Mammary epithelial cell (primary cell): ENCODE measurements at regions not wholly inside any gene's neighbourhood (a gene's known extent, or its start where the extent isn't known, plus 50 kb on each side); places are given as distances from the start of the nearest gene placed in this dataset.

Source experiments
- EZH2 ChIP-seq: IDR thresholded peaks from 2 replicates; pipeline ENCODE4 v1.6.1; 2012; ENCODE audit warnings: low read length, inconsistent platforms, borderline replicate concordance
- TF ChIP-seq, protein P1 (sequence below), 2 donors: IDR thresholded peaks in 1 of 2; conservative IDR thresholded peaks in 1 of 2; 2 replicates each; pipeline ENCODE4 v1.5.1; 2011 to 2012; ENCODE audit warnings: inconsistent platforms in 2 of 2, low read length in 2 of 2, mild to moderate bottlenecking in 2 of 2, control low read depth in 1 of 2, low read depth in 1 of 2; ENCODE audit not compliant: insufficient read depth in 1 of 2; ENCODE audit errors: extremely low read depth in 1 of 2

DNA sequence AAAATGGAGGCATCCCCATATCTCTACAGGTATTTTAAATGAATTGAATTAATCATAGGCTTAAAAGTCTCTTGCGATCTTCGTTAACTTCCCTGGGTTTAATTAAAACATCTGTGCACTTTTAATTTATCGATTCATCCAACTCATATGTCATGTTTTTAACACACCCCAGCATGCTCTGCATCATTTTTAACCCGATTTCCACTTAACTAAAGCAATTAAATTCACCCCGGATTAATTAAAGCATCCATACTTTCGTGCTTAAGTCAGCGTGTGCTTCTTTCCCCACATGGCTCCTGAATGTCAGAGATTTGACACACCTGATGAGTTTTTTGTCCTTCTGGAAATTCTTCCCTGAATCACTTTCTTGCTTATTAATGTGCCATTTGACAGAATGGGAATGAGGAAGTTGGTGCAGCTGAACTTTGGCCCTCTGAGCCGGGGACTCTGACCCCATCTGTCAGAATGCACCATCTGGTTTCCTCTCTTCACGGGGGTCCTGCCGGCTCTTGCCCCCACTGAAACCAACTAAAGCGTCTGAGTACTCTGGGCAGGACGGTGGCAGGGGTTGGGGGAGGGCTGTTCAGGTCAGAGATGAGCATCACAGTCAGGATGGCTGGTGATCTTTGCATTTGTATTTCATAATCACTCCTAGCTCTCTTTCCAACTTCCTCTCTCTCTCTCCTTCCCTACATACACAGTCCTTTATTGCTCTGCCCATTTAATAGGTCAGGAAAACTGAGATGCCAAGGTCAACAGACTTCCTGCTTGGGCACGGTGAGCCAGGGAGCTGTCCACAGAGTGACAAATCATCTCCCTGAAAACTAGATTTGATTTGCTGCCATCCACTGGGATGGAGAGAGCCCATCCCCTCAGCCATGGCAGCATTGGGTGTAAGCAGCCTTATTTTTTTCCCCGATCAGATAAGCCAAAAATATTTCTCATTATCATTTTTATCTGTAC lies 180.3 kb upstream of the WWC1 start:
- TF ChIP-seq, protein P1, sequence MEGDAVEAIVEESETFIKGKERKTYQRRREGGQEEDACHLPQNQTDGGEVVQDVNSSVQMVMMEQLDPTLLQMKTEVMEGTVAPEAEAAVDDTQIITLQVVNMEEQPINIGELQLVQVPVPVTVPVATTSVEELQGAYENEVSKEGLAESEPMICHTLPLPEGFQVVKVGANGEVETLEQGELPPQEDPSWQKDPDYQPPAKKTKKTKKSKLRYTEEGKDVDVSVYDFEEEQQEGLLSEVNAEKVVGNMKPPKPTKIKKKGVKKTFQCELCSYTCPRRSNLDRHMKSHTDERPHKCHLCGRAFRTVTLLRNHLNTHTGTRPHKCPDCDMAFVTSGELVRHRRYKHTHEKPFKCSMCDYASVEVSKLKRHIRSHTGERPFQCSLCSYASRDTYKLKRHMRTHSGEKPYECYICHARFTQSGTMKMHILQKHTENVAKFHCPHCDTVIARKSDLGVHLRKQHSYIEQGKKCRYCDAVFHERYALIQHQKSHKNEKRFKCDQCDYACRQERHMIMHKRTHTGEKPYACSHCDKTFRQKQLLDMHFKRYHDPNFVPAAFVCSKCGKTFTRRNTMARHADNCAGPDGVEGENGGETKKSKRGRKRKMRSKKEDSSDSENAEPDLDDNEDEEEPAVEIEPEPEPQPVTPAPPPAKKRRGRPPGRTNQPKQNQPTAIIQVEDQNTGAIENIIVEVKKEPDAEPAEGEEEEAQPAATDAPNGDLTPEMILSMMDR (conservative IDR thresholded peaks at IDR 0.05 in 1 of 2, IDR thresholded peaks at IDR 0.05 in 1 of 2; ENCODE audit: extremely low read depth in 1 of 2, insufficient read depth in 1 of 2, low read depth in 1 of 2, low read length in 2 of 2) = no peak
- no peak for TF ChIP-seq EZH2
